ENCODE measurements at regions not wholly inside any gene's neighbourhood (a gene's known extent, or its start where the extent isn't known, plus 50 kb on each side); places are given as distances from the start of the nearest gene placed in this dataset.

GRCh38 chr16:66131895-66132294, 234.6 kb upstream of the CDH5 start:
- Mint-ChIP-seq H3K9me3 (ENCODE audit: insufficient read depth) (no peaks in the 10 kb centered on the region), H3K27ac (no peak overlapping the region), H3K4me1 (no peaks in the 10 kb centered on the region), H3K4me3 (no peak overlapping the region), H3K27me3 (peaks cover 40% of the 10 kb centered on the region)
- H4K20me1 ChIP-seq (ENCODE audit: control insufficient read depth, insufficient read depth, low read length, poor library complexity, severe bottlenecking), result no peaks in the 10 kb centered on the region
- no peaks in the 10 kb centered on the region for H3K4me1 ChIP-seq (ENCODE audit: control insufficient read depth in 2 of 2, insufficient read depth in 2 of 2, low read length in 2 of 2)
- ChIA-PET CTCF (no interaction called here), POLR2A (no interaction called here)
- H2AFZ ChIP-seq (ENCODE audit: insufficient read depth, low read depth, low read length, poor library complexity, severe bottlenecking), result no peak overlapping the region
- H3K27me3 ChIP-seq (replicated peaks in 1 of 4; ENCODE audit: control extremely low read depth in 1 of 4, control insufficient read depth in 3 of 4, insufficient read depth in 4 of 4, low read length in 3 of 4), result peaks cover 0 to 16% (median 6%) of the 10 kb centered on the region in 4 experiments
- no peak overlapping the region for H3K4me3 ChIP-seq (ENCODE audit: control extremely low read depth in 1 of 5, extremely low read depth in 1 of 5, insufficient read depth in 1 of 5, low read depth in 2 of 5, low read length in 4 of 5)
- H3K9ac ChIP-seq (ENCODE audit: low read length), result no peak overlapping the region
- no peak for ATAC-seq (ENCODE audit: low read depth)
- intact Hi-C loops (cut with micrococcal nuclease), result no loop called here
- 83% methylated on average over 2 of the region's 3 CpGs for WGBS (ENCODE audit: insufficient coverage)
- no peaks in the 10 kb centered on the region for H3K9me3 ChIP-seq (ENCODE audit: control extremely low read depth in 1 of 3, control insufficient read depth in 2 of 3, insufficient read depth in 1 of 3, low read length in 2 of 3)
- H3K27ac ChIP-seq (ENCODE audit: low read length in 2 of 2), result no peak overlapping the region
- no peaks in the 10 kb centered on the region for H3K36me3 ChIP-seq (replicated peaks in 1 of 2; ENCODE audit: control extremely low read depth in 1 of 2, control insufficient read depth in 1 of 2, extremely low read depth in 1 of 2, insufficient read depth in 2 of 2, low read length in 1 of 2)
- no peak for DNase-seq
- TF ChIP-seq, protein P1, sequence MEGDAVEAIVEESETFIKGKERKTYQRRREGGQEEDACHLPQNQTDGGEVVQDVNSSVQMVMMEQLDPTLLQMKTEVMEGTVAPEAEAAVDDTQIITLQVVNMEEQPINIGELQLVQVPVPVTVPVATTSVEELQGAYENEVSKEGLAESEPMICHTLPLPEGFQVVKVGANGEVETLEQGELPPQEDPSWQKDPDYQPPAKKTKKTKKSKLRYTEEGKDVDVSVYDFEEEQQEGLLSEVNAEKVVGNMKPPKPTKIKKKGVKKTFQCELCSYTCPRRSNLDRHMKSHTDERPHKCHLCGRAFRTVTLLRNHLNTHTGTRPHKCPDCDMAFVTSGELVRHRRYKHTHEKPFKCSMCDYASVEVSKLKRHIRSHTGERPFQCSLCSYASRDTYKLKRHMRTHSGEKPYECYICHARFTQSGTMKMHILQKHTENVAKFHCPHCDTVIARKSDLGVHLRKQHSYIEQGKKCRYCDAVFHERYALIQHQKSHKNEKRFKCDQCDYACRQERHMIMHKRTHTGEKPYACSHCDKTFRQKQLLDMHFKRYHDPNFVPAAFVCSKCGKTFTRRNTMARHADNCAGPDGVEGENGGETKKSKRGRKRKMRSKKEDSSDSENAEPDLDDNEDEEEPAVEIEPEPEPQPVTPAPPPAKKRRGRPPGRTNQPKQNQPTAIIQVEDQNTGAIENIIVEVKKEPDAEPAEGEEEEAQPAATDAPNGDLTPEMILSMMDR (IDR thresholded peaks at IDR 0.05), result no peak
- TF ChIP-seq EZH2 (IDR thresholded peaks at IDR 0.05; ENCODE audit: borderline replicate concordance, insufficient read depth, low read depth, low read length, poor library complexity, severe bottlenecking), result no peak
- H3K4me2 ChIP-seq (replicated peaks; ENCODE audit: low read depth, low read length, poor library complexity, severe bottlenecking), result no peak overlapping the region
- no peaks in the 10 kb centered on the region for H3K79me2 ChIP-seq (ENCODE audit: control insufficient read depth, insufficient read depth, low read length)

DNA sequence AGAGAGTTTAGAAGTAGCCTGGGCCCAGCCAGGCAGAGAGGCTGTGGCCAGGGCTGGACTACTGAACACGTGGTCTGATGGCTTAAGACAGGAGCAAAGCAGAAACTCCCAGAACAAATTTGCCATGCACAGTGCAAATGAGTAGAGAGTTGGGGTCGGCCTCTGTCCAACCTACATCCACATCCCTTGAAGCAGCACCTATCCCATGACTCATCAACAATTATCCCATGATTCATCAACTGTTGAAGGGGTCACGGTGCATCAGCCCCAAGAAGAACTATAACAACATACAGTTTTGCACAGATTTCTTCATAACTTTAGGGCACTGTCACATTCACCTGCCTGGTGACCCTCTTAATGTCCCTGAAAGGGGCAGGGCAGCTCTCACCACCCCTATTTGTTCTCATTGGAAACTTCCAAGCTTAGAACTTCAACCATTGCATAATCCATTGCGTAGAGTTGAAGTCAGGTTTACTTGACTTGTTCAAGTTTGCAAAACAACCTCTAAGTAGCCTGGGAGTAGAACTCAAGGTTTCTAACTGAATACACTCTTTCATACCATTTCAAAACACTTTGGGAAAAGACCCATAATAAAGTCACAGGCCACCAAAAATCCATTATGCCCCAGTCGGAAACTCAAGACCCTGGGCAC, 235.2 kb upstream of the CDH5 start:
- Mint-ChIP-seq H3K4me1 (no peaks in the 10 kb centered on the region), H3K9me3 (ENCODE audit: insufficient read depth) (no peaks in the 10 kb centered on the region), H3K27ac (no peak overlapping the region), H3K27me3 (peaks cover 46% of the 10 kb centered on the region), H3K4me3 (no peak overlapping the region)
- intact Hi-C loops (cut with micrococcal nuclease), result no loop called here
- CTCF ChIA-PET, result no interaction called here
- Histone ChIP-seq H3K27ac (ENCODE audit: low read length in 2 of 2) (no peak overlapping the region), H3K9me3 (ENCODE audit: control extremely low read depth in 1 of 3, control insufficient read depth in 2 of 3, insufficient read depth in 1 of 3, low read length in 2 of 3) (no peaks in the 10 kb centered on the region), H3K4me2 (replicated peaks; ENCODE audit: low read depth, low read length, poor library complexity, severe bottlenecking) (no peak overlapping the region), H3K79me2 (ENCODE audit: control insufficient read depth, insufficient read depth, low read length) (no peaks in the 10 kb centered on the region), H3K4me1 (ENCODE audit: control insufficient read depth in 2 of 2, insufficient read depth in 2 of 2, low read length in 2 of 2) (no peaks in the 10 kb centered on the region), H2AFZ (ENCODE audit: insufficient read depth, low read depth, low read length, poor library complexity, severe bottlenecking) (no peak overlapping the region), H3K36me3 (replicated peaks in 1 of 2; ENCODE audit: control extremely low read depth in 1 of 2, control insufficient read depth in 1 of 2, extremely low read depth in 1 of 2, insufficient read depth in 2 of 2, low read length in 1 of 2) (no peaks in the 10 kb centered on the region), H3K4me3 (ENCODE audit: control extremely low read depth in 1 of 5, extremely low read depth in 1 of 5, insufficient read depth in 1 of 5, low read depth in 2 of 5, low read length in 4 of 5) (no peak overlapping the region), H3K9ac (ENCODE audit: low read length) (no peak overlapping the region), H4K20me1 (ENCODE audit: control insufficient read depth, insufficient read depth, low read length, poor library complexity, severe bottlenecking) (no peaks in the 10 kb centered on the region), H3K27me3 (replicated peaks in 1 of 4; ENCODE audit: control extremely low read depth in 1 of 4, control insufficient read depth in 3 of 4, insufficient read depth in 4 of 4, low read length in 3 of 4) (peaks cover 0 to 21% (median 8%) of the 10 kb centered on the region in 4 experiments)
- WGBS (ENCODE audit: insufficient coverage), result 86% methylated on average over 2 of the region's 5 CpGs
- DNase-seq, result no peak
- POLR2A ChIA-PET, result no interaction called here
- no peak for TF ChIP-seq EZH2 (IDR thresholded peaks at IDR 0.05; ENCODE audit: borderline replicate concordance, insufficient read depth, low read depth, low read length, poor library complexity, severe bottlenecking)
- TF ChIP-seq, protein P1 (IDR thresholded peaks at IDR 0.05), result no peak
- no peak for ATAC-seq (ENCODE audit: low read depth)
